NB4 (cell line): ENCODE measurements at regions not wholly inside any gene's neighbourhood (a gene's known extent, or its start where the extent isn't known, plus 50 kb on each side); places are given as distances from the start of the nearest gene placed in this dataset.

Experiments
- CTCF ChIP-seq: IDR thresholded peaks from one replicate; pipeline ENCODE4 v1.5.1; 2012; ENCODE audit warnings: low read depth, low read length
- MYC ChIP-seq: IDR thresholded peaks from 2 replicates; pipeline ENCODE4 v1.6.1; 2011; ENCODE audit warnings: low read depth, low read length
- POLR2A ChIP-seq: IDR thresholded peaks from 2 replicates; pipeline ENCODE4 v1.6.1; 2011; ENCODE audit warnings: mild to moderate bottlenecking; ENCODE audit not compliant: insufficient read length; ENCODE audit errors: extremely low read depth

- TF ChIP-seq CTCF: no peak
- no peak for TF ChIP-seq POLR2A
- no peak for TF ChIP-seq MYC
These were observed 70.6 kb upstream of the ANKH start for GRCh38 chr5:14942212-14942611.
